ENCODE measurements at regions not wholly inside any gene's neighbourhood (a gene's known extent, or its start where the extent isn't known, plus 50 kb on each side); places are given as distances from the start of the nearest gene placed in this dataset.
"Not testable (repeated sequence)": the region's sequence is repeated elsewhere in the genome, so short reads cannot be mapped to it uniquely, and the experiment has no call there.

DNA sequence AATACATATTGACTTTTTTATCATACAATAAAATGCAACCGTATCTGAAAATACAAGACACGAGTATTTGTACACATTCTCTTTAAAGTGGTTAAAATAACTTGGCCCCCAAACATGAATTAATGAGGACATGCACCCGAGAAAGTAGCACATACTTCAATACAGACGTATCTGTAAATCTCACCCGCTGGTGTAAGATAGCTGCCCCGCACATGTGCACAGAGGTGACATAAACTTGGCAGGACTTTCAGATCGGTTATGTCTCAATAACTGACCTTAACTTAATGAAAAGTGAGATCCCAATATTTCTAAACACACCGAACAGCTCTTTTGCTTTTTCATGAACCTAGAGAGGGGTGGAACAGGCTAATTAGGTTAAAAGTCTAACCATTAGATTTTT is 91.5 kb upstream of the RPS6KA2 start:
- DNase-seq, result no peak

DNA sequence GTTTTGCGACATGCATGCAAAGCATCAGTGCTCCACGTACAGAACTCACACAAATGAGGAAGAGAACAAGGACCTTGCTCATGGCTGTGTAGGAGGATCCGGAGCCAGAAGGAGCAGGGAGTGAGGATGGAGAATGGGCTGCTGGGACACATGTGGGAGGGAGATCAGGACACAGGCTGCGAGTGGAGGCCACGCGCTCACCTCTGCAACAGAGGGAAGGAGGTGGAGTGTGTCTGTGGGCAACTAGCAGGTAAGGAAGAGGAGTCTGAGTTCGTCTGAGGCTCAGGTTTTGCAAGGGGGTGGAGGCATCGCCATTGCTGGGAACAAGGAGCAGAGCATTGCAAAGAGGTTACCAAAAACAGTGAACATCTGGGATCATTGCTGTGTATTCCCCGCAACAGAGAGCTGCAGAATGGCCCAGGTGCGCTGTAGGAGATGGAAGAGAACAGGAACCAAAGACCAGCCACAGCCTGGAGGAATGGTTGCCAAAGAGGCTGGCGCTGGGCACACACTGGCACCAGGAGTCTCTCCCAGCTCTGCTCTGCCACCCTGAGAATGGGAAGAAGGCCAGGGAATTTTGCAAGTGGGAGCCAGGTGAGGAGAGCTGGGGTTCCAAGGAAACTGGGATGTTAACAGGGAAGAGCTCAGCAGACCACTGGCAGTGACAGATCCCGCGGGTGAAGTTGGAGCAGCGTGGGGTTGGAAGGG is 90.0 kb upstream of the RPS6KA2 start:
- no peak for DNase-seq

GRCh38 chr6:166715992-166716391 is 88.9 kb upstream of the RPS6KA2 start:
- no peak for DNase-seq

DNA sequence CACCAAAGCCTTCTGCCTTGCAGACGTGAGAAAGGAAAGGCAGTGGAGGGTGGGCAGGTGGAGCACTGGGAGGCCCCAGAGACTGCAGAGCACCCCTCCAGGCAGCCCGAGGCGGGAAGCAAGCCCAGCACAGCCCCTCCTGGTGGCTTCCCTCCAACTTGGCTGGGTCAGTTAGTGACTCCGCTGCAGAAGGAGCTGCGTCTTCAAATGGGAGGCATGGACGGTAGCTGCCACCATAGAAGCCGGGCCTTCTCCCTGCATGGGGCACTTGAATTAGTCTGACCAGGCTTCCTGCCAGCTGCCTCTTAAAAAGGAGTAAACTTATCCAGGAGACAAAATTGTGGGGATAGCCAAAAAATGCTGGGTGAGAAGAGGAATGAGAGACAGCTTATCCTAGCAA is 88.0 kb upstream of the RPS6KA2 start:
- DNase-seq, result no peak

DNA sequence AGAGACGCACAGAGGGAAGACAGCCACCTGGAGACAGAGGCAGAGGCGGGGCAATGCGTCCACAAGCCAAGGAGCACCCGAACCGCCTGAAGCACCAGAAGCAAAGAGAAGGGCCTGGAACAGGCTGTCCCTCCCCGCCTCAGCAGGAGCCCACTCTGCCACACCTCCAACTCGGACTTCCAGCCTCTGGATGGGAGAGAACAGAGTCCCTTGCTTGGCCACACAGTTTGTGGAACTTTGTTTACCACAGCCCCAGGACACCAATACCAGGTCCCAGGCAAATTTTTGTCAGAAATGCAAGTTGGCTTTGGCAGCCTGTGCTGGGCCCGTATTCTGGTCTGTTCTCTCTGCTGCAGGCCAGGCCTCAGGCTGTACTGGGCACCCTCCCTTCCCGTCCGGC is 87.5 kb upstream of the RPS6KA2 start:
- no peak for DNase-seq

- no peak for DNase-seq
Observed at GRCh38 chr6:166714187-166714510, 87.1 kb upstream of the RPS6KA2 start.

GRCh38 chr6:166713434-166714186 is 86.6 kb upstream of the RPS6KA2 start:
- DNase-seq, result no peak

DNA sequence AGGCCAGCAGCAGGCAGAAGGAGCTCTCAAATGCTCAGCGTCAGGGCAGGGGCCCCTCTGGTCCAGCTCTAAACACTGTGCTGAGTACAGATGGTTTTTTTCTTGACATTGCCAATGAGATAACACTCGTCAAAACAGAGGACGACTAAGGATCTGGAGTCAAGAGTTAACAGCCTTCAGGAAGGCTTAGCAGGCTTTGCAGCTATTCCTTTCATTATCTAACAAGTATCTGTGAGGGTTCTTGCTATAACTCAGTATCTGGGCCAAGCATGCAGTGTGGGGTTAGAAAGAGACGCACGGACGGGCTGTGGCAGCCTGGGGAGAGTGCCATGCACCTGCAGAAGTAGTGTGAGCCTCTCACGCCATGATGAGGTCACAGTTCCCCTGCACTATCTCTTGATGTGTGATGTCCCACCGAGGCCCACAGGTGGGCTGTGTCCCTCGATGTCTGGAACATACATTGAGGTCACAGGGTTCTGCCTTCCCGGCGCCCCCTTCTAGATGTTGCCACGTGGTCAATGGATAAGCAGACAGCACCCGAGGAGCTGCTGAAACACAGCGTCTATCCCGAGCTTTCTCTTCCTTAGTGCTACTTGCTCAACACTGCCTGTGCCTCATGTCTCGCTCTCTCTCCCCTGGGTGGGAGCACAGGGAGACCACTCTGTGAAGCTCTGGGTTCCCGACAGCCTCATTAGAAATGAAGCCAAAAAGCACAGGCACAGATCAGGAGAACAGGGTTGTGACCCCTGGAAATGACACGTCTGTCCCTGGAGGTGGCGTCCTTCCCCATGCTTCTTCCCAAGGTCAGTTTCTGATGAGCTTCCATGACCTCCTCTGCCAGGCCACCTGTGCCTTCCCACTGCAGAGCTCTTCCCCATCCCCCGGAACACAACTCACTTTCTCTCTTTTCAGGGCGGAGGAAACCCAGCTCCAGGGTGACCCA is 85.5 kb upstream of the RPS6KA2 start:
- no peak for DNase-seq

- no peak for DNase-seq
Observed at GRCh38 chr6:166710084-166710483, 83.0 kb upstream of the RPS6KA2 start.

DNA sequence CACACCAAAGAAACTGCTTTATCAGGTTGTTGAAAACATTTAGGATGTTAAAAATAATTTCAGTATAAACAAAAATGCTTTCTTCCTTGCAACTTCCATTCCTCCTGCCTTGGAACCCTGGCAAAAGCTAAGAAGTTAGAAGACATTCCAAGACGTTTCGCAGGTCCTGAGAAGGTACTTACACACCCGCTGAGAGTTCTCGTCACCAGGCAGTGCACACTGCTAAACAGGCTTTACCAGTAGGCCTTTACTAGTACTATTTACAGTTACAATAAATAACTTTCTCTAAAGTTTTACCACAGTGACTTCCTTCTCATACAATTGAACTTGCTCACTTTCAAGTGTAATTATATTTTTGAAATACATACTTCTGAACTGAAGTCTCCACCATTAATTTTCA is 81.4 kb upstream of the RPS6KA2 start:
- DNase-seq, result no peak

DNA sequence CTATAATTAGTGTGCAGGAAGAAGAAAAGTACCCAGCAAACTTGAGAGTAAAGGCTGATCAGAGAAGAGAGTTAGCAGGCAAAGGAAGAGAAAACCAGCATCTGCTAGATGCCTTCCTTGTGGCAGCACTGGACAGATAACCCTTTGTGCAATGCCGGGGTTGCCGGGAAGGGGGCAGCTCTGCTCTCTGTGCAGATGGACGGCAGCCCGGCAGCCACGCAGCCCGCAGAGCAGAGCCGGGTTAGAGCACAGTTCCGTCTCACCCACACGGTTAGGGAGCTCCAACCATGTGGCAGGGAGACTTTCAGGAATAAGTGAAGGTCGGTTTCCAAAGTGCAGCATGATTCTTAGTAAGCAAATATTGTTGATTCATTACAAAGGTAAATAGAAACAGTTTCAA is 80.0 kb upstream of the RPS6KA2 start:
- DNase-seq, result peak; percentile 15

DNA sequence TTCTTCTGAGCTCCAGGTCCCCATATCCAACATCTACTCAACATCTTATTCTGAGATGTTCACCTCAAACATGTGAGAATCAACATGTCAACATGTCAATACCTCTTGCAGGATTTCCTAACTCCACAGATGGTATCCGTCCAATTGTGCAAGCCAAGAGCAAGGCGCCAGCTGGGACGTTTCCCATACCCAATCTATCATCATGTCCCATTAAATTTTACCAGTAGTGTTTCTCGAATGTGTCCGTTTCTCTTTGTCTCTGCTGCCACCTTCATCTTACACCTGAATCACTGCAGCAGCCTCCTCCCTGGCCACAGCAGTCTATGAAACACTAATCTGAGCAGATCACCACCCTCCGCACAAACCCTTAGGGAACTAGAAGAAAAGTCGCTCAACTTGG is 78.0 kb upstream of the RPS6KA2 start:
- no peak for DNase-seq

GRCh38 chr6:166704171-166704570 is 77.1 kb upstream of the RPS6KA2 start:
- DNase-seq, result no peak

DNA sequence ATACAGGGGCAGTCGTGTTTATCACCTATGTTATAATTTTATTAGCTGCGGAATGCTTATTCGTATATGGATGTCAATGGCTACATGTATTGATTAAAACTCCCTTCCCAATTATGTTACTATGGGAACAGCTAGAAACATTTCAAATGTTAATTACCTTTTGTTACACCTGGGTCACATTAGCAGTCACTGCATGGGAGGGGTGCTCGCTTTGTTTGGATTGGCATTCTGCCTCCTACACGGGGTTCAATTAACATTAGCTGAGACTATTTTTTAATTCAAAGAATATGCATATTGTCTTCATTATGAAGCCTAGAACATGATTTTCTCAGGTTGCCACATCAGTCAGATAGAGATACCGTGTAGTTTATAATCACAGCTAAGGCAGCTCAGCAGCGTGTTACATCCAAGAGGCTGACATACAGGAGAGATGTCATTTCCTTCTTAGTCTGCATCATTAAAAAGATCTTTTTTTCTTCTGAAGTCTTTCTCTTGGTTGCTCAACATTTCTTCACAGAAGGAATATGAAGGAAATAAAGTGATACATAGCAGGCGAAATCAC is 76.2 kb upstream of the RPS6KA2 start:
- no peak for DNase-seq

DNA sequence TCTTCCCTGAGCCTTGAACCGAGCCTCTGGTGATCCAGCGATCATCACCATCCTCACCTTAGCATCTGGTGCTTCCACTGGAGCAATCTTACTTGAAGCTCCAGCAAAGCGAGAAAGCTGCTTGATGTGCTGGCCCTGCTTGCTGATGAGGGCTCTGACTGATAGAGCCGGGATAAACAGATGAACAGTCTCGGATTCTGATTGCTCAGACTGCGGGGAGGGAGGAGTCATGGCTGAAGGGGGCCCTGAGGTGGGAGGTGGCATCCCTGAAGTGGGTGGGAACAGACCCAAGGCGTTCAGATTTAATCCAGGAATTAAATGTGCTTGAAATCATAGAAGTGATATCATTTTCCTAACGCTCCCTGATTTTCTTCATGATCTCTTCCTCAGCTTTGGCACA is 74.4 kb upstream of the RPS6KA2 start:
- DNase-seq, result not testable (repeated sequence)

GRCh38 chr6:166700871-166701270 is 73.8 kb upstream of the RPS6KA2 start:
- DNase-seq, result not testable (repeated sequence)

GRCh38 chr6:166697113-166697512 is 70.1 kb upstream of the RPS6KA2 start:
- no peak for DNase-seq

DNA sequence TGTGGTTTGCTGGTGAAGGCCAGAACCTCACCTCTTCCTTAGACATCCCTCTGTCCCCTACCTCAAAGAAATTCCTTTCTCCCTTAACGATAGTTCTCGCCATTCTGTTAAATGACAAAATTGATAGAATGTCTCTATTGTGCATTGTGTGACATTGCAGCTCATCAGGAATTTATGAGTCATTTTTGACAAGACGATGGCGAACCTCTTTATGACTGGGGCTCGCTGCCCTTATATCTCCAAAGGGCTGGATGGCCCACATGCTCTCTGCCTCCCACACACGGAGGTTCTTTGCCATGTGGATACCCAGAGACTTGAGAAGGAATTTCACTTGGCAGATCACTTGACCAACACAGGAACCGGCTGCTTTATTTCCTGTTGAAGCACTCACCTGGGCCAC is 66.8 kb upstream of the RPS6KA2 start:
- no peak for DNase-seq

- DNase-seq, result no peak
Observed at GRCh38 chr6:166692723-166693302, 65.8 kb upstream of the RPS6KA2 start.

- peak; percentile 49 for DNase-seq
Observed at GRCh38 chr6:166691746-166692145, 64.7 kb upstream of the RPS6KA2 start.

- peak; percentile 89 for DNase-seq
Observed at GRCh38 chr6:166691199-166691598, 64.1 kb upstream of the RPS6KA2 start.

DNA sequence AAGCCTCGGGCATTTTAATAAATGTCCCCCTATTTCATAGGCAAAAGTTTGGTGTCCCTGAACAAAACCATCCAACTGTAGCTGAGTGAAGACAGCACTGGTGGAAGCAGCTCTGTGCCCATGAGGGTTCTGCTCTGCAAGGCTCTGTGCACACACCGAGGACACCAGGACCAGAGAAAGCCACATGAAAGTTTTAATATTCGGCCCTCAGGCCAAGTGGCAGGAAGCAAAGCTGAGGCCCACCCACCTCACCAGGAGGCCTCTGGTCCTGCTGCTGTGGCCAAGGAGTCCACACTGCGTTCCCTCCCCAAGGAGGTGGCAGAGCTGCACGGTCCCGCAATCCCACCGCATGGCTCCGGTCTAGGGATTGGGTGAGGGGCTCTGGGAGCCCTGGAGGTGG is 62.6 kb upstream of the RPS6KA2 start:
- no peak for DNase-seq

GRCh38 chr6:166688901-166689300 is 61.9 kb upstream of the RPS6KA2 start:
- no peak for DNase-seq

Data from kidney glomerular epithelial cell (primary cell).